Right hindlimb (tissue), 1 donor: ENCODE measurements at regions not wholly inside any gene's neighbourhood (a gene's known extent, or its start where the extent isn't known, plus 50 kb on each side); places are given as distances from the start of the nearest gene placed in this dataset.
"Not testable (repeated sequence)": the region's sequence is repeated elsewhere in the genome, so short reads cannot be mapped to it uniquely, and the experiment has no call there.

Experiments used
- DNase-seq: peaks from one replicate; pipeline ENCODE4 v3.0.0-alpha.2; 2018

DNA sequence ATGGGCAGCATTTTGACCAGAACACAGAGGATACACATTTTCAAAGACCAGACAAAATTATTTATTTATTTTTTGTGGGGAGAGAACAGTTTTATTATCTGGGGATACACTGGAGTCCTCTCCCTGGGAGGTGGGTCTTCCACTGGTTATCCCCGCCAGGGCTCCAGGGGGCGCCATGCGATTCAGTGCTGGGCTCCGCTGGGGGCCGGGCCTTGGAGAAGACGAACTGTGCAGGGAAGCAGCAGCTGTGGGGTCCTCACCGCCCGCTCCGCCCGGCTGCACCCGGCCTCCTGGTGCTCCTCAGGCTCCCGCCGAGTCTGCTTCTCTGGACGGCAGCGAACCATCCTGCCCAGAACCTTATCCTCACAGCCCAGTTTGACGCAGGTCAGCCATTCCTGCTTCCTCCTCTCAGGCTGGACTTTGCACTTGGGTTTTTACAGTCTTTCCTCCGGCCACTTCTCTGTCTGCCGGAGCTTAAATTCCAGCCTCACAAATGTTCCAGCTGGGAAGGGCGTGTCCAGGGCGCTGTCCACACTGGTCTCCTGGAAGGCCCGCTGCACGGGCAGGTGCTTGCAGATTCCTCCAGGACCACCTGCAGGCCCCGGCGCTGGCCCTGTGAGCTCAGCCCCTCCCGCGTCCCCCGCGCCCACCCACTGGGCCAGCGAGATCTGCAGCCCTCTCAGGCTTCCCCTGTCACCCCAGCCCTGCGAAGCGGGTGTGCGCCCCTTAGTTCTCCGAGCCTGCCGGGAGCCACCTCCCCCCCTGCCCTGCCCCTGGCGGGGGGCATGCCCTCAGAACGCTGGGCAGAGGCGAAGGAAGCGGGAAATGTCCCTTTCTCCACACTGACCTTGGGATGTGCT, 1830.0 kb upstream of the DEFB115 start:
- DNase-seq = no peak

DNA sequence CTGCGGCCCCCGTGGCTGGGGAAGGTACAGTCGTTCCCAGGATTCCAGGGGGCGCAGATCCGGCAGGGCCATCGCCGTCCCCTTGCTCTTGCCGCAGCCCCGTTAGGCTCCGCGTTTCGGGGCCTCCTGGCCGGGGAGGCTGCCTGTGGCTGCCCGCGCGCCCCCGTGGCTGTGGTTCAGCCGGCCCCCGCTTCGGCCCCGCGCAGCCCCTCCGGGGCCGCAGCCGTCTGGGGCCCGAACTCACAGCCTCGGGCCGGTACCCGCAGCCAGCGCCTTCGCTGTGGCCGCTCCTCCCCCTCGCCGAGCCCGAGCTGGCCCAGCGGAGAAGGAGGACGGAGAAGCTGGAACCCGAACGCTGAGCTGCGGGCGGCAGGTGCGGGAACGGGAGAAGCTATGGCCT, 1826.9 kb upstream of the DEFB115 start:
- no peak for DNase-seq

DNA sequence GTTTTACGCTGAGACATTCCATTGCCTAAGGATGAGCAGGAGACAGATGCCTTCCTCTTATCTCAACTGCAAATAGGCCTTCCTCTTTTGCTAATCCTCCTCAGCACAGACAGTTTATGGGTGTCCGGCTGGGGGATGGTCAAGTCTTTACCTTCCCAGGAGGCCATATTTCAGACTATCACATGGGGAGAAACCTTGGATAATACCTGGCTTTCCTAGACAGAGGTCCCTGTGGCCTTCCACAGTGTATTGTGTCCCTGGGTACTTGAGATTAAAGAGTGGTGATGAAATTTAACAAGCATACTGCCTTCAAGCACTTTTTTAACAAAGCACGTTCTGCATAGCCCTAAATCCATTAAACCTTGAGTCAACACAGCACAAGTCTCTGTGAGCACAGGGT, 1816.7 kb upstream of the DEFB115 start:
- not testable (repeated sequence) for DNase-seq

DNA sequence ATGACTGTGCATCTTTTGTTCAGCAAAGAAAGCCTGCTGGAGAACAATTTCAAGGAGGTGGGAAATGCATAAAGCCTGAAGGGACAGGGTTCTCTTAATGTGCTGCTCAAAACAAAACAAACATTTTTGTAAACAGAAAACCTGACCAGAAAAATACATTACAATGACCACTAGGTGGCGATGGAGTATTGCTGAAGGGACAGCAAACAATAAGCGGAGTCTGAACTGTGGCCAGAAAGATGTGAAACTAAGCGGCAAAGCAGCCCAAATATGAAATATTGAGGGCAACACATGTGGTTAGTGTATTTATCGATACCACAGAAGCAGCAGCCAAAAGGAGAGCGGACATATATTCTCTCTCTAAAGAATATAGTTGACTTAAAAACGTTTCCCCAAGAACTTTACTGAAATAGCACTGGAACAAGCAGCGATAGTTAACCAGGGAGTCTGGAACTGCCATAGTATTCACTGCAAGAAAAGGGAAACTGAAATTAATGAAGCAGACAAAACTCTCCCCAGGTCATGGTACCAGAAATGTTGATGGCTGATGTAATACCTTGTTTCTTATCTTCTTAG, 1814.2 kb upstream of the DEFB115 start:
- not testable (repeated sequence) for DNase-seq

DNA sequence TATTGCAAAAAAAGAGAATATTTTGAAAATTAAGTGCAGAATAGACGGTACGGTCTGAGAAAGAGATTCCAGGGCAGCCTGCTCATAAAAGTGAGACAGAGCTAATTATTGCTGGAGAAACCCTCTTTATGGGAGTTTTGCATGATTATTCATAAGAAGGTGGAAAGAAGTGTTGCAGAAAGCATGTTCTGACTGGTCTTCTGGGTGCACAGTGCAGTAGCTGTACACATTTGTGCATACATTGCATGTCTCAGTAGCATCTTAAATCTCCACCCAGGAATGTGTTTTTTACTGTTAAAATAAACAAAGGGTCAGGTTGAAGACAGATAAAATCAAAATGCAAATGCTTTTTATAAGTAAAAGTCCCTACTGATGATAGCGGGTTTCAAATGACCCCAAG, 1813.6 kb upstream of the DEFB115 start:
- no peak for DNase-seq

DNA sequence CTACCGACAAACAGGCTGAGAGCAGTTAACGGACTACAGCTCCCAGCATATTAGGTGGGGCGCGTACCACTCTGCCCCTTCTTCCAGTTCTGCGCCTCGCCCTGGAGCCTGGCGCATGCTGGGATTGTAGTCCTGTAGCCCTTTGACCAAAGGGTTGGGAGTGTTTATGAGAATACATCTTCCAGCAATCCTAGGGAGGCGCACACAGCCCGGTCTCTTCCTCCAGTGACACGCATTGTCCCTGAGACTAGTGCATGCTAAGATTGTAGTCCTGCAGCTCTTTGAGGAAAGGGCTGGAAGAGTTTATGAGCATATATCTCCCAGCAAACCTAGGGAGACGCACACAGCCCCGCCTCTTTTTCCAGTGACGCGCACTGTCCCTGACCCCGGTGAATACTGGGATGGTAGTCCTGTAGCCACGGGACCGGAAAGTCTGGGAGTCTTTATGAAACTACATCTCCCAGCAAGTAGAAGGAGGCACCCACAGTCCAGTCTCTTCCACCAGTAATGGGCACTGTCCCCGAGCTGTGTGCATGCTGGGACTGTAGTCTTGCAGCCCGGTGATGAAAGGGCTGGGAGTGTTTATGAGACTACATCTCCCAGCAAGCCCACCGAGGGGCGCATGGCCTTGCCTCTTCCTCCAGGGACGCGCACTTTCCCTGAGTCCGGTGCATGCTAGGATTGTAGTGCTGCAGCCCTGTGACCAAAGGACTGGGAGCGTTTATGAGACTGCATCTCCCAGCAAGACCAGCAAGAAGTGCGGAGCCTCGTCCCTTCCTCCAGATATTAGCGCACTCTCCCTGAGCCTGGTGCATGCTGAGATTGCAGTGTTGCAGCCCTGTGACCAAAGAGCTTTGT, 1812.2 kb upstream of the DEFB115 start:
- DNase-seq = peak; percentile 56

DNA sequence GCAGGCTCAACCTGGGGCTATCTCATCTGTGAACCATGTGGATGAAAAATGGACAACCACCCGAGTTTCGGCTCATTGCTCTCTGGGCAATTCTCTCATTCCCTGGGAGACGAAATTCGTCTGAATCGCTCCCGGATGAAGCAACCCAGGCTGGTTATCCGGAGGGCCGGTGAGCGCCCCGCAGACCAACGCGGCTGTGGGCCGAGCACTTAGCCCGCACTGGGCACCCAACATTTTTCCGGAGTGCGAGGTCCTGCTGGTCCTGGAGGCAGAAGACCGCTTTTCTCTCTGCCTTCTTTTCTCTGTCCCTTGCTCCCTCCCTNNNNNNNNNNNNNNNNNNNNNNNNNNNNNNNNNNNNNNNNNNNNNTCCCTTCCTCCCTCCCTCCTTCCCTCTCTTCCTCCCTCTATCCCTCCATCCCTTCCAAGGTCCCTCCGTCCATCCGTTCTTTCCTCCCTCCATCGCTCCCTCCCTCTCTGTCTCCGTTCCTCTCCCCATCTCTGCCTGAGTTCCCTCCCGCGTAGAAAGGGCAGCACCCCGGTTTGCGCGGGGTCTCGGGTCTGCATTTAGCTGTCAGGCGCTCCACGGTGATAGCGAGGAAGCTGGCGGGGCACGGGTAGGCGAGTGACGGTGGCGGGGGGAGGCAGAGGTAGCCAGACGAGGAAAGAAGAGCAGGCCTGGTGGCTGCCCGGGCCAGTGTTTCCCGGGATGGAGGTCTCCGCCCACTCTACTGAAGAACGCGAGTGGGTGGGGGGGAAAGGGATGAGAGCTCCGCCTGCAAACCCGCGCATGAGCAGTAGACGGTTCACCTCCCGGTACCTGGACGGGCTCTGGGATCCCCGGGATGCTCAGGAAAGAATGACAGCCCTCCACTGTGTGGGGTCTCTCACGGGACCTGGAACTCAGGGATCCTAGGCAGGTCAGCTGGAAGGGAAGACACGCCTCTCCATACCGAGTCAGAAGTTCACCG, 1809.7 kb upstream of the DEFB115 start:
- not testable (repeated sequence) for DNase-seq

DNA sequence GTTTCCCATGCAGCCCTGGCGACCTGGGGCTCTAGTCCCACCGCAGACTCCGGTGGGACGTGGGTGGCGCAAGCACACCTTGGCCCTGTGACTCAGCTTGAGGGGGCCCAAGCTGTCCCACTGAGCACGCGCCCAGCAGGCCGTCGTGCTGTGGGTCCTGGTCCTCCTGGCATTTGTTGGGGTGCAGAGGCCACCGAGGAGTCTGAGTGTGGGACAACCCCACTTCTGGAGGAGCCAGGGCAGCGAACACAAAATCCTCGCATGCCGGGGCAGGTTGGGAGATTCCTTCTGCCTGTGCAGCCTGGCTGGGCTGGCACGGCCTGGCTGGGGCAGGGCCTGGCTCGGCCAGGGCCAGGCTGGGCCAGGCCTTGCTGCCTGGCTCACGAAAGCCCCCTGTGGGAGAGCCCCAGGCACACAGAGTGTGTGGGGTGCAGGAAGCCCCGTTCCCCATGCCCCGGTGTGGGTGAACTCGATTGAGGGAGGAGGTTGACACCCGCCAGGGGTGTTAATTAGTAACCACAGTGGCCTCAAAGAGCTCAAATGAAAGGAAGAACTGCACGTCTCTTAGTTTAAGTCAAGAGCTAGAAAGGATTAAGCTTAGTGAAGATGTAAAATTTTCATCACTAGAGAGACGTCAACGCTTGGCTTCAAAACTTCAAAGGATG, 1808.5 kb upstream of the DEFB115 start:
- no peak for DNase-seq

DNA sequence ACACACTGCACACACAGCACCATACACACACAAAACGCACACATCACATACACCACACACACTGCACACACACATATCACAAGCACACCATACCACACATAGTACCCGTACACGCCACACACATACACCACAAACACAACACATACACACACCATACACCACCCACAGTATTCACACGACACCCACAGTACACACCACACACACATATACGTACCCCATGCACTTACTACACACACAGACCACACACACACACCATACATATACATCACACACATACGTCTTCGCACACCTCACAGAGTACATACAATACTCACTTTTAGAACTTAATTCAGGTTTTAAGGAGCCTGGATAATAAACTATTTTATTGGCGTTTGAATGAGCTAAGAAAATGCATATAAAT, 1805.3 kb upstream of the DEFB115 start:
- DNase-seq = no peak

DNA sequence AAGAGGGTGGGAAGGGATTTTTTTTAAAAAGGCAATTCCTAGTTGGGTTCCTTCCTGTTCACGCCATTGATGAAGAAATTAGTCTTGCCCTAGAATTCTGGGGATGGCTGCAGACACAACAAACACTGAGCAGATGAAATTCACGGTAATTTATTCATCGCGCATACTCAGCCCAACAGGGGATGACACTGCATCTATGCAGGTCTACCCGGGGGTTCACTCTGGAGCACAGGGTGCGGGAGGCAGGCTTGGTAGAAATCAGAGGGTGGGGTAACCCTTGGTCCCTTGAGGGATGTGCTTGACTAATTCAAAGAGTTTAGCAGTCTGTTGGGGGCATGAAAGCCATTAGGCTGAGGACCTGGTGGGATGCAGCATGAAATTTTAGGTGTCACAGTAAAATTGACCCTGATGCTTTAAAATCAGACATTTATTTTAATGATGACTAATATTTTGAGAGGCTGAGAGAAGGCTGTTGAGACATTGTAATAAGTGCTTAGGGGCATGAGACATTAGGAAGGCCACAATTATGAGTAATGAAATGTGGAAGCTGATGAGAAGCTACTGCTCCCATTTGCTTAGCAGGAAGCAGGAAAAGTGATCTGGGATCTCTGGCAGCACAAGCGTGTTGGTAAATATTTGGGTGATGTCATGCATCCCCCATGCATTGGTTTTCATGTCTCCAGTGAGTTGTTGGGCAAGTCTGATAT, 1800.3 kb upstream of the DEFB115 start:
- not testable (repeated sequence) for DNase-seq

DNA sequence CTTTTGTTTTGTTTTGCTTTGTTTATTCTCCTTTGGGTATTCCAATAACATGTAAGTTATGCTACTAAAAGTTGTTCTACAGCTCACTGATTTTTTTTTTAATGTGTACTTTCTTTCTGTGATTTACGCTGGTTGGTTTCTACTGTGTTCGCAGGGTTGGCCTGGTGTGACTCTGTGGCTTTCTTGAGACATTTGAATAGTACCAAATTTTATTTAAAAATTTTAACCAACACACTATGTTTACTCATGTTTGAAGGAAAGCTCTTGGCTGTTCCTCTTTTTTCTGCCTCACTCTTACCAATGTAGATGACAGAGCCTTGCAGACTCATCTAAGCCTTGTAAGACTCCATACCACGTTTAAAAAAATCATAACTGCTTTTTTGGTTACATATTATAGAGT, 1784.9 kb upstream of the DEFB115 start:
- no peak for DNase-seq

DNA sequence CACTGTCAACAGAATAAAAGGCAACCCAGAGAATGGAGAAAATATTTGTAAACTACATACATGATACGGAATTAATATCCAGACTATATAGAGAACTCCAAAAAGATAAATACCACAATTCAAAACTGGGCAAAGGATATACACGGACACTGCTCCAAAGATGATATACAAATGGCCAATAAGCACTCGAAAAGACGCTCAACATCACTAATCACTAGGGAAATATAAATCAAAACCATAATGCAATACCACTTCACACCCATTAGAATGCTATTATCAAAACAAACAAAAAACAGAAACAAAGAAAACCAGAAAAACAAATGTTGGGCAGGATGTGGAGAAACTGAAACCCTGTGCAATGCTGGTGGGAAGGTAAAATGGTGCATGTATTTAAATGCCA, 1764.6 kb upstream of the DEFB115 start:
- DNase-seq = not testable (repeated sequence)

DNA sequence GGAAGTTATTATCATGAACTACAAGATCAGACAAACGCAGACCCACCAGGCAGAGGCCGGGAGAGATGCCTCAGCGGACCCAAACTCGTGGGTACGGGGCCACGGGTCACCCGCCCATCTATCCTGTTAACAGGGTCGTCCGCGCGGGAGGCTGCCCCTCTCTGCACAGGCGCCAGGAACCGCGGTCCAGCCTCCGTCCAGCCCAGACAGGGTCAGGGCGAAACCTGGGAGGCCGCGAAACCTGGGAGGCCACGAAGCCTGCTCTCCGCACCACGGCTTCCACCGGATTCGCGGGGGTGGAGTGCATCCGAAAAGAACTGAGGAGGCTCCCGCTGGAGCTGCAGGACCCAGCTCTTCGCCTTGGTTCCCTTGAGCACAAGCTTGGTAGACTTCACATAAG, 1760.7 kb upstream of the DEFB115 start:
- not testable (repeated sequence) for DNase-seq

DNA sequence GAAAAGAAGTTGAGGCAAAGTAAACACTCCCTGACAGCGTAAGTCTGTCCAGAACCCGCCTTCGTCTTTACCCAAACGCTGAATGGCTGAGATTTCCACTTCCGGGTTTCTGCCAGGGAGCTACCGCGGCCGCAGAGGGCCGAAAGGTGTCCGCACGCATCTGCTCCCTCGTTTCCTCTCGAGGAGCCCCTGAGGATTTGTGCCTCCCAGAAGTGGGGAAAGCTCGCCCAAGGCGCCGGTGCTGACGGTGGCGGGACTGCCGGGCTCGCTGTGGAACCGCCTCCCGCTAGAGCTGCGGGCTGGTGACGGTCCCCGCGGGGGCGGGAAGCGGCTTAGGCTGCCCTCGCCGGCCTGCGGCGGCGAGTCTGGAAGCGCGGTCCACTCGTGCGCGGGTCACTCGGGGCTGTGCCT, 1760.2 kb upstream of the DEFB115 start:
- DNase-seq = peak; percentile 16

DNA sequence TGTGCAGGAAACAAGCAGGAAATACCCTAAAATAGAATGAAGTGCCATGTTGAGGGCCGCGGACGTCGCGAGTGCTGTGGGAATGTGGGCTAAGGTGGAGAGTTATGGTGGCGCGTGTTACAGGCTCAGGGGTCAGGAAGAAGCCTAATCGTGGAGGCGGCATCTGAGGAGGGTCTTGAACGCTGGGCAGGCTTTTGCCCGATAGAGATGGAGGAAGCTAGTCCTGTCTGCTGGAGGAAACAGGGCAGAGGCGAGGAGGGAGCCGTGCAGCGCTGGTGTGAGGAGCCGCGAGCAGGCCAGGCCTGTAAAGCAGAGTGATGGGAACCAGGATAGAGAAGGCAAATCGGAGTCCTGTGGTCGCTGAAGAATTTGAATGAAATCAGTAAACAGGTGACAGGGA, 1759.8 kb upstream of the DEFB115 start:
- not testable (repeated sequence) for DNase-seq

DNA sequence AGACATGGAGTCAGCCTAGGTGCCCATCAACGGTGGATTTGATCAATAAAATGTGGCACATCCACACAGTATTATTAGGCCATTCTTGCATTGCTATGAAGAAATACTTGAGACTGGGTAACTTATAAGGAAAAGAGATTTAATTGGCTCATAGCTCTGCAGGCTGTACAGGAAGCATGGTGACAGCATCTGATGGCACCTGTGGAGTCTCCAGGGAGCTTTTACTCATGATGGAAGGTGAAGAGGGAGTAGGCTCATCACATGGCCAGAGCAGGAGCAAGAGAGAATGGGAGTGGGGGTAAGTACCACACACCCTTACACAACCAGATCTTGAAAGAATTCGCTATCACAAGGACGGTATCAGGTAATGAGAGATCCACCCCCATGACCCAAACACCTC, 1756.7 kb upstream of the DEFB115 start:
- DNase-seq = not testable (repeated sequence)

DNA sequence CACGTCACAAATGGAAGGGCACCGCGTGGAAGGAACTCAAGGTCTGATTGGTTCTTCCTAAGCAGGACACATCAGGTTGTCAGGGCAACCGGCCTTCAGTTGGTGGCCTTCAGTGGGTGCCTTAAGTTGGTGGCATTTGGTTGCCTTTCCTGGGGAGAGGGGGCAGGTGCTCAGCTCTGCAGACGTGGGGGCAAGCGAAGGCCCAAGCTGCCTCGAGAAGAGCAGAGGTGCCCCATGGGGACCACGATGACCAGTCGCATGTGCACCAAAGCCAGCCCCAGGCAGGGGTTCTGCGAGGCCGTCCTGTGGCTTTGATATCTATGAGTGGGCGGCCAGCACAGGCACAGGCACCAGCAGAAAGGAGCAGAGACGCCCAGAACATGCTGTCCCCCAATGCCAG, 1742.8 kb upstream of the DEFB115 start:
- DNase-seq = not testable (repeated sequence)

DNA sequence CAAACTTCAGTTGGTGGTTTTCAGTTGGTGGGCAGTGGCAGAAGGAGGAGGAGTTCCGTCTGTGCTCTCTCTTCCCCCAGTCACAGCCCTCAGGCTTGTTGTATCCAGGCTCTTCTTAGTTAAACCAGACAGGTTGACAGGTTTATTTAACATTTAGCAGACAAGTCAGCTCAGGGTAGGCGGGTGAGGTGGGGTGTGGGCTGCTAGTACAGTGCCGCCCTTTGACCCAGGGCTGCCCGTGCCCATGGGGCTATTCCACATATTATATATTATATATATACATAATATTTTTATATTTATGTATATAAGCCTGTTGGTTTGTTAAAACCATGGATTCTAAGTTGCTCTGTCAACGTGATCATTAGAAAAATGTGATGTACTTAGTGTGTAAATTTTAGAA, 1740.6 kb upstream of the DEFB115 start:
- not testable (repeated sequence) for DNase-seq

DNA sequence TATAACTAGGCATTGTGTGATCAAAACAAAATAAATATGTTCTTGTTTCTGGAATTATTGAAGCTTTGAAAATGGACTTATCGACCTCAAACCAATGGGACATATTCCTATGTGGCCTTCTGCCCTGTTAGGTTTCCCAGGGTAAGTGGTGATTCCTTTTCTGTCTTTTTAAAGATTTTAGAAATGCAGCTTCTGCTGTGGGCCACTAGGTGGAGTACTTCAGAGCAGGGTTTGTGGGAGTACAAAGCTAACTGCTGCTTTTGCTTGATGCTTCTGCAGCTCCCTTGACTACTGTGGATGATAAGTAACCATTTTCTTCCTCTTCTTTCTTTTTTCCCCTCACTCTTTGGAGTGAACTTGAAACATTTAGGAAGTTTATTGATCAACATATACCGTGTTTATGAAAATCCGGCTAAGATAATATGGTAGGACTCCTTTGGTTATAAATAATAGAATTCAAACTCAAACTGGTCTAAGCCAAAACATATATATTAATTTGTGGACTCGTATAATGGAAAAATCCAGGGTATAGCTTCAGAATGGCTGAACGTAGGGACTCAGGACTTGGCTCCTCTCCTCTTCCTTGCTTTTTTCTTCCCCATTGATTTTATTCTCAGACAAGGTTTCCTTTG, 1737.7 kb upstream of the DEFB115 start:
- not testable (repeated sequence) for DNase-seq

DNA sequence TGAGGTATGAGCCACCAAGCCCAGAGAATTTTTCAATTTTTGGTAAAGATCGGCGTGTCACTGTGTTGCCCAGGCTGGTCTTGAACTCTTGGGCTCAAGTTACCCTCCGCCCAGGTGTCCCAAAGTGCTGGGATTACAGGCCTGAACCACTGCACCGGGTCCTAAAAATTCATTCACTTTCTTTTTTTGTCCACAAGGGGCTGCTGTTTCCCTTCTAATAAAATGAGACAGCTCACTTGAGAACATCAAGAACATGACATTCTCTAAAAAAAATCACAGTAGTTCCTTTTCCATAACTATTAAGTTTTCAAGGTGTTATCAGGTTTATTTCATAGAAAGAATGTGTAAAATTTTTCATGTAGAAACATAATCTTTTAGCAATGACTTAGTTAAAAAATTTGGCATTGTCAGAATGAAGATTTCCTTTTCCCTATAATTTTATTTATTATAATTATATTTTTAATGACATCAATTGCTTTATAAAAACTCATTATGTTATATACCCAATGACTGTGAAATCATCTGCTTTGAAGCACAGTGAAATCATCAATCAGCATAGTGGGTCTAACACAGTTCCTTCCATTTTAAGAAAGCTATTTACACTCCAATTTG, 1723.8 kb upstream of the DEFB115 start:
- DNase-seq = not testable (repeated sequence)
